Gastrocnemius medialis (tissue), 4 donors: ENCODE measurements at regions not wholly inside any gene's neighbourhood (a gene's known extent, or its start where the extent isn't known, plus 50 kb on each side); places are given as distances from the start of the nearest gene placed in this dataset.
"Not testable (repeated sequence)": the region's sequence is repeated elsewhere in the genome, so short reads cannot be mapped to it uniquely, and the experiment has no call there.

ENCODE experiments used
- ATAC-seq, 2 donors: fragments of 150-250 bp; one replicate each; pipeline ENCODE4 v1.9.1; 2016
- DNase-seq, 2 donors: peaks; one replicate each; pipeline ENCODE4 v3.0.0-alpha.2; 2019
- H3K27ac ChIP-seq, 4 donors: fragments of 200-600 bp; sonication (generic); 1 replicate in 1 of 4; 2 replicates in 3 of 4; pipeline ENCODE4 v1.5.1; 2016 to 2018; ENCODE audit warnings: mild to moderate bottlenecking in 2 of 4, moderate library complexity in 1 of 4
- H3K27me3 ChIP-seq, 3 donors: fragments of 200-600 bp; sonication (generic) in 2 of 3; 1 replicate in 1 of 3; 2 replicates in 2 of 3; pipeline versions ENCODE4 v1.5.1 to v1.6.0; 2016 to 2019; ENCODE audit warnings: mild to moderate bottlenecking in 1 of 3, moderate library complexity in 1 of 3
- H3K36me3 ChIP-seq, 2 donors: fragments of 200-600 bp; sonication (generic) in 1 of 2; one replicate each; pipeline ENCODE4 v1.5.1; 2017 to 2018
- H3K4me1 ChIP-seq, 2 donors: fragments of 200-600 bp; sonication (generic) in 1 of 2; one replicate each; pipeline ENCODE4 v1.5.1; 2016 to 2017; ENCODE audit warnings: mild to moderate bottlenecking in 2 of 2
- H3K4me3 ChIP-seq, 4 donors: fragments of 200-600 bp; sonication (generic) in 3 of 4; 1 replicate in 1 of 4; 2 replicates in 3 of 4; pipeline ENCODE4 v1.5.1; 2016 to 2019; ENCODE audit warnings: mild to moderate bottlenecking in 2 of 4
- H3K9me3 ChIP-seq, 3 donors: fragments of 200-600 bp; sonication (generic) in 2 of 3; 1 replicate in 1 of 3; 2 replicates in 2 of 3; pipeline ENCODE4 v1.5.1; 2016 to 2019
- in situ Hi-C, 4 donors: fragments of 200-750 bp; cut with MboI; loops; one replicate each; pipeline versions ENCODE4 v1.15.0 to v1.8.0; 2017; ENCODE audit warnings: low sequenced_read_pairs in 4 of 4
- intact Hi-C: fragments of 100-400 bp; cut with DNase I; formaldehyde crosslinking; loops from one replicate; pipeline ENCODE4 v1.15.1; 2023; ENCODE audit warnings: low total_unique reads

DNA sequence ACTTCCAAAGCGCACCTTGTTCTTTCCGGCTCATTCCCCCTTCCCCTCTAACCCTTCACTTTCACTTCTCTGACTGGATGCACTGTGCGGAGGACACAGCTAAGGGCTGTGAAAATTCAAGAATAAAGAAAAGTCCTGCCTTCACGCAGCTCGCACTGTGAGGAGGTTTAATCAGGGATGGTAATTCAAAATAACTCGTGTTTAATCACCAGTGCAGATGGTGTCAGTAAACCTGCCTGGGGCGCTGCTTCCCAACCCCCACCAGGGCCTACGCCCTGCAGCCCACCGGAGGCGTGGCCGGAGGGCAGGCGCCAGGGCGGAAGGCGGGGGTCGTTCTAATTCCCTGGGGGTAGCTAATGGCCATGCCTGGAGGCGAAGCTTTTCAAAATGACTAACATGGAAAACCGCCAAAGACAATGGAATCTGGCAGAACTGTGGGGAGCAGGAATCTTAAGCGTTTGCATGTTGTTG lies 136.6 kb upstream of the NBPF19 start:
- H3K27me3 ChIP-seq, H3K36me3 ChIP-seq, H3K9me3 ChIP-seq, intact Hi-C loops, H3K4me3 ChIP-seq, in situ Hi-C loops, H3K4me1 ChIP-seq, H3K27ac ChIP-seq, DNase-seq: not testable (repeated sequence)
- ATAC-seq = peak; percentile 29 to 69

- peak in 1 of 2 donors; percentile 19 for ATAC-seq
- in situ Hi-C loops = not testable (repeated sequence)
Observed at GRCh38 chr1:149338698-149339097, 136.1 kb upstream of the NBPF19 start.

GRCh38 chr1:149349448-149349847 lies 125.4 kb upstream of the NBPF19 start:
- in situ Hi-C loops, ATAC-seq, H3K4me3 ChIP-seq, H3K9me3 ChIP-seq, intact Hi-C loops, H3K36me3 ChIP-seq, H3K27me3 ChIP-seq, DNase-seq, H3K27ac ChIP-seq, H3K4me1 ChIP-seq: not testable (repeated sequence)

More at GRCh38 chr1:149338698-149339097, 136.1 kb upstream of the NBPF19 start:
- H3K4me1 ChIP-seq, H3K27ac ChIP-seq, H3K27me3 ChIP-seq, intact Hi-C loops, DNase-seq, H3K4me3 ChIP-seq, H3K9me3 ChIP-seq, H3K36me3 ChIP-seq: not testable (repeated sequence)

- intact Hi-C loops, H3K27ac ChIP-seq, H3K4me3 ChIP-seq, H3K4me1 ChIP-seq, H3K27me3 ChIP-seq, H3K9me3 ChIP-seq, H3K36me3 ChIP-seq, ATAC-seq, DNase-seq, in situ Hi-C loops: not testable (repeated sequence)
Observed at GRCh38 chr1:149352205-149352604, 122.6 kb upstream of the NBPF19 start.

- H3K27me3 ChIP-seq, H3K9me3 ChIP-seq, H3K27ac ChIP-seq, in situ Hi-C loops, H3K4me1 ChIP-seq, H3K4me3 ChIP-seq, DNase-seq, intact Hi-C loops, ATAC-seq, H3K36me3 ChIP-seq: not testable (repeated sequence)
Observed at GRCh38 chr1:149354579-149354978, 120.3 kb upstream of the NBPF19 start.

DNA sequence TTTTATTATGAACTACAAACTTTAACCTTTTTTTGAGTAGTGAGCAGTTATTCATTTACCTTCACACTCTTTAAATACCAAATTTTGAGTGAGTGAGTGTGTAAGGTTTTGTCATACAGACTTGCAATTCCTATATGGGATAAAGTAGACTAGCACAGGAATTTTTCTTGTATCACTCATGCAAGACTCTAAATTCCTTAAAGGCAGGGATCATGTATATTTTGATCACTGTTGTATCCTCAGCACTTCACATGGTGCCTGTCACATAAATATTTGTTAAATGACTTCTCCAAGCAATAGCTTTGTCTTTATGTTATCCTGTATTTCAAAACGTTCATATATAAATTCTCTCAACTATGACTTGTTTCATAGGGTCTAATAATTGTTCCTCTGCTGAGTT lies 119.1 kb upstream of the NBPF19 start:
- intact Hi-C loops, H3K4me3 ChIP-seq, H3K36me3 ChIP-seq, DNase-seq, H3K27me3 ChIP-seq, in situ Hi-C loops, H3K27ac ChIP-seq, H3K4me1 ChIP-seq, H3K9me3 ChIP-seq: not testable (repeated sequence)
- peak; percentile 19 to 44 for ATAC-seq

- H3K4me3 ChIP-seq, in situ Hi-C loops, DNase-seq, H3K27ac ChIP-seq, H3K36me3 ChIP-seq, H3K9me3 ChIP-seq, intact Hi-C loops, H3K4me1 ChIP-seq, H3K27me3 ChIP-seq: not testable (repeated sequence)
- peak; percentile 98 to 99 for ATAC-seq
Observed at GRCh38 chr1:149356152-149356551, 118.7 kb upstream of the NBPF19 start.

DNA sequence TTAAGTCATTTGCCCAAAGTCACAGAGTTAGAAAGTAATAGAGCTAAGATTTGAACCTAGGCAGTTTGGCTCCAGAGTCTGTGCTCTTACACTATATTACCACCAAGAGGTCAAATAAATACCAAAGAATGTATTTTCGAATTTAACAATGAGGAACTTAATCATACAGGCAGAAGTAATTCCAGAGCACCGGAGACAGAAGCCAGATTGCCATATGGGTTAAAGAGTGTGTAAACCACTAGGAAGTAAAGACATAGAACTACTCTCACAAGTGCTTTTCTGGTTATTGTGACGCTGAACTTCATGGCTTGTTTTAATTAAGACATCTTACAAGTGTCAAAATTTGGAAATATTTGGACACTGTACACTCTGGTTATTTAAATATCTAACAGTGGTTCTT lies 114.5 kb upstream of the NBPF19 start:
- DNase-seq, H3K27ac ChIP-seq, H3K9me3 ChIP-seq, H3K4me1 ChIP-seq, intact Hi-C loops, H3K27me3 ChIP-seq, H3K36me3 ChIP-seq, H3K4me3 ChIP-seq, in situ Hi-C loops, ATAC-seq: not testable (repeated sequence)

DNA sequence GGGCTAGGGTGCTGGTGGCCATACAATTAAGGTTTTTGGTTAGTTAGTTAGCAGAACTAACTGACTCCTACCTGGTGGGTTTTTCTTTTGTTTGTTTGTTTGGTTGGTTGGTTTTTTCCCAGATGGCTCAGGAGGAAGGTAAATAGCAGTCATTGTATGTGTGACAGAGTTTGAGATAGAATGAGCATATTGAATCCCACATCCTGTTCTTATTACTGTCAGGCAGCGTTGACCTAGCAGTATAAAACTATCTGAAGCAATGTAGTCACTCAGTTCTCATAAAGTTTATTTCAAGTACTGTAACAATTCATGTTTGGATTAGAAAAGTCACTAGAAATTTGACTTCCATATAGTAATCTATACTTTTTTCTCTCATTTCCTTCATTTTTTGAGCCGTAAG lies 113.5 kb upstream of the NBPF19 start:
- in situ Hi-C loops, H3K4me1 ChIP-seq, intact Hi-C loops, H3K27ac ChIP-seq, H3K27me3 ChIP-seq, H3K4me3 ChIP-seq, DNase-seq, H3K36me3 ChIP-seq, H3K9me3 ChIP-seq, ATAC-seq: not testable (repeated sequence)

GRCh38 chr1:149364188-149364981 lies 110.5 kb upstream of the NBPF19 start:
- H3K27me3 ChIP-seq, ATAC-seq, H3K27ac ChIP-seq, H3K36me3 ChIP-seq, H3K4me3 ChIP-seq, in situ Hi-C loops, H3K4me1 ChIP-seq, intact Hi-C loops, DNase-seq, H3K9me3 ChIP-seq: not testable (repeated sequence)

DNA sequence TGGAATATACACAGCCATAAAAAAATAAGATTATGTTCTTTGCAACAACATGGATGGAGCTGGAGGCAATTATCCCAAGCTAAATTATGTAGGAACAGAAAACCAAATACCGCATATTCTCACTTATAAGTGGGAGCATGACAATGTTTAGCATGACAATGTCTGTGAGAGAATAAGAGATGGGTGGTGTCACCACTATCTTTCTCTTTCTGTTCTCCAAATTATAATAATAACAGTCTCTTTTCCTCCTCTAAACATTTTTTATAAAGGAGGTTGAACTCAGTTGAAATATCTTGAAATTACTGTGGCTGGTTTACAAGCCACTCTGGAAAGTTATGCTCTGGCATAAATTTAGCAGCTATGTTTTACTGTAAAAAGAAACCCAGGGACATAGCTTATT lies 108.4 kb upstream of the NBPF19 start:
- in situ Hi-C loops, intact Hi-C loops, H3K9me3 ChIP-seq, H3K4me3 ChIP-seq, ATAC-seq, H3K27me3 ChIP-seq, H3K4me1 ChIP-seq, H3K27ac ChIP-seq, DNase-seq, H3K36me3 ChIP-seq: not testable (repeated sequence)

- ATAC-seq, in situ Hi-C loops: not testable (repeated sequence)
Observed at GRCh38 chr1:149367472-149368044, 107.3 kb upstream of the NBPF19 start.

More at GRCh38 chr1:149367472-149368044, 107.3 kb upstream of the NBPF19 start:
- H3K4me3 ChIP-seq, H3K27ac ChIP-seq, DNase-seq, H3K9me3 ChIP-seq, intact Hi-C loops, H3K27me3 ChIP-seq, H3K36me3 ChIP-seq, H3K4me1 ChIP-seq: not testable (repeated sequence)
